Upper lobe of left lung (tissue), 6 donors: ENCODE measurements at regions not wholly inside any gene's neighbourhood (a gene's known extent, or its start where the extent isn't known, plus 50 kb on each side); places are given as distances from the start of the nearest gene placed in this dataset.

Source experiments
- ATAC-seq, 2 donors: fragments of 200-7000 bp; cut with Tn5 transposase; one replicate each; pipeline ENCODE4 v1.9.1; 2022; ENCODE audit warnings: mild to moderate bottlenecking in 2 of 2, moderate library complexity in 2 of 2; ENCODE audit not compliant: low FRiP score in 2 of 2
- DNase-seq, 2 donors: peaks; one replicate each; pipeline ENCODE4 v3.0.0-alpha.2; 2019 to 2020
- H3K27ac ChIP-seq, 4 donors: fragments of 200-600 bp; sonication (generic); one replicate each; pipeline ENCODE4 v1.5.1; 2016 to 2019
- H3K27me3 ChIP-seq, 4 donors: fragments of 200-600 bp; sonication (generic); one replicate each; pipeline ENCODE4 v1.5.1; 2017 to 2019
- H3K36me3 ChIP-seq, 4 donors: fragments of 200-600 bp; sonication (generic); one replicate each; pipeline ENCODE4 v1.5.1; 2016 to 2019
- H3K4me1 ChIP-seq, 4 donors: fragments of 200-600 bp; sonication (generic); one replicate each; pipeline ENCODE4 v1.5.1; 2018 to 2019
- H3K4me3 ChIP-seq, 4 donors: fragments of 200-600 bp; sonication (generic); one replicate each; pipeline ENCODE4 v1.5.1; 2017 to 2019; ENCODE audit warnings: mild to moderate bottlenecking in 2 of 4, moderate library complexity in 1 of 4
- H3K9me3 ChIP-seq, 4 donors: fragments of 200-600 bp; sonication (generic); one replicate each; pipeline ENCODE4 v1.5.1; 2018 to 2019
- CTCF ChIP-seq, 6 experiments: fragments of 450-650 bp in 4 of 6; fragments of 200-600 bp in 2 of 6; sonication (generic) in 2 of 6; IDR thresholded peaks; one replicate each; pipeline ENCODE4 v1.5.1; 2016 to 2019; ENCODE audit warnings: antibody characterized with exemption in 6 of 6
- EP300 ChIP-seq, 4 donors: sonication (generic); formaldehyde crosslinking; IDR thresholded peaks; one replicate each; pipeline ENCODE4 v1.5.1; 2017; ENCODE audit warnings: antibody characterized with exemption in 4 of 4, control low read depth in 2 of 4
- POLR2A ChIP-seq, 4 donors: fragments of 450-650 bp; IDR thresholded peaks; one replicate each; pipeline ENCODE4 v1.5.1; 2016 to 2017; ENCODE audit warnings: antibody characterized with exemption in 4 of 4, mild to moderate bottlenecking in 2 of 4
- POLR2AphosphoS5 ChIP-seq, 2 donors: sonication (generic); formaldehyde crosslinking; IDR thresholded peaks; one replicate each; pipeline ENCODE4 v1.5.1; 2017; ENCODE audit warnings: antibody characterized with exemption in 2 of 2
- whole genome bisulfite sequencing, 2 donors: methylation state at CpG; one replicate each; pipeline ENCODE4 v1.1.5; 2017 to 2018; 5-methylcytosine and 5-hydroxymethylcytosine counted together
- donor health status: DM: no; HTN: no; CAD: no; lungs with moderate emphysema.
- donor health status: DM: no; HTN: yes; CAD: no; lungs with severe emphysema.

- no peak overlapping the region for H3K4me3 ChIP-seq
- DNase-seq (no peak), ATAC-seq (no peak)
- H3K36me3 ChIP-seq: no peaks in the 10 kb centered on the region
- H3K27me3 ChIP-seq: no peaks in the 10 kb centered on the region
- 0% methylated on average over 1 of the region's 1 CpG for WGBS, 2 donors
- H3K9me3 ChIP-seq: no peaks in the 10 kb centered on the region
- TF ChIP-seq POLR2AphosphoS5 (IDR thresholded peaks at IDR 0.05) (no peak), EP300 (IDR thresholded peaks at IDR 0.05) (no peak), CTCF (IDR thresholded peaks at IDR 0.05) (no peak), POLR2A (IDR thresholded peaks at IDR 0.05) (no peak)
- no peak overlapping the region for H3K27ac ChIP-seq
- no peaks in the 10 kb centered on the region for H3K4me1 ChIP-seq
Measured at GRCh38 chr15:53272116-53272515, 482.0 kb upstream of the ONECUT1 start.

- H3K27me3 ChIP-seq: no peaks in the 10 kb centered on the region
- no peak overlapping the region for H3K27ac ChIP-seq
- ATAC-seq (no peak), DNase-seq (no peak)
- 35 to 36% methylated on average over 2 of the region's 2 CpGs for WGBS, 2 donors
- no peaks in the 10 kb centered on the region for H3K4me1 ChIP-seq
- no peaks in the 10 kb centered on the region for H3K9me3 ChIP-seq
- no peaks in the 10 kb centered on the region for H3K36me3 ChIP-seq
- no peak for TF ChIP-seq EP300 (IDR thresholded peaks at IDR 0.05)
- H3K4me3 ChIP-seq: no peak overlapping the region
Measured at GRCh38 chr15:53266176-53266575, 476.0 kb upstream of the ONECUT1 start.

- H3K27ac ChIP-seq: no peak overlapping the region
- ATAC-seq: no peak
- no peaks in the 10 kb centered on the region for H3K4me1 ChIP-seq
- no peak overlapping the region for H3K4me3 ChIP-seq
- TF ChIP-seq POLR2A (IDR thresholded peaks at IDR 0.05) (no peak), CTCF (IDR thresholded peaks at IDR 0.05) (no peak), POLR2AphosphoS5 (IDR thresholded peaks at IDR 0.05) (no peak), EP300 (IDR thresholded peaks at IDR 0.05) (no peak)
- WGBS, 2 donors: 78 to 84% methylated on average over 1 of the region's 1 CpG
- no peak for DNase-seq
- no peaks in the 10 kb centered on the region for H3K36me3 ChIP-seq
- no peaks in the 10 kb centered on the region for H3K9me3 ChIP-seq
- no peaks in the 10 kb centered on the region for H3K27me3 ChIP-seq
Measured at GRCh38 chr15:53260647-53261046, 470.5 kb upstream of the ONECUT1 start.

GRCh38 chr15:53256457-53256856 is 466.3 kb upstream of the ONECUT1 start:
- Histone ChIP-seq H3K4me3 (no peak overlapping the region), H3K9me3 (no peaks in the 10 kb centered on the region), H3K27me3 (no peaks in the 10 kb centered on the region), H3K4me1 (no peaks in the 10 kb centered on the region), H3K36me3 (no peaks in the 10 kb centered on the region), H3K27ac (no peak overlapping the region)
- TF ChIP-seq POLR2AphosphoS5 (IDR thresholded peaks at IDR 0.05) (no peak), EP300 (IDR thresholded peaks at IDR 0.05) (no peak), CTCF (IDR thresholded peaks at IDR 0.05) (no peak), POLR2A (IDR thresholded peaks at IDR 0.05) (no peak)
- ATAC-seq: no peak
- DNase-seq: no peak
- 69 to 78% methylated on average over 4 of the region's 4 CpGs for WGBS, 2 donors

- 80 to 82% methylated on average over 6 of the region's 6 CpGs for WGBS, 2 donors
- H3K9me3 ChIP-seq: no peaks in the 10 kb centered on the region
- H3K27me3 ChIP-seq: no peaks in the 10 kb centered on the region
- ATAC-seq (no peak), DNase-seq (no peak)
- H3K4me3 ChIP-seq: no peak overlapping the region
- no peaks in the 10 kb centered on the region for H3K4me1 ChIP-seq
- TF ChIP-seq POLR2AphosphoS5 (IDR thresholded peaks at IDR 0.05) (no peak), POLR2A (IDR thresholded peaks at IDR 0.05) (no peak), EP300 (IDR thresholded peaks at IDR 0.05) (no peak), CTCF (IDR thresholded peaks at IDR 0.05) (no peak)
- H3K36me3 ChIP-seq: no peaks in the 10 kb centered on the region
- H3K27ac ChIP-seq: no peak overlapping the region
Measured at GRCh38 chr15:53256043-53256442, 465.9 kb upstream of the ONECUT1 start.
